ENCODE measurements at regions not wholly inside any gene's neighbourhood (a gene's known extent, or its start where the extent isn't known, plus 50 kb on each side); places are given as distances from the start of the nearest gene placed in this dataset.

DNA sequence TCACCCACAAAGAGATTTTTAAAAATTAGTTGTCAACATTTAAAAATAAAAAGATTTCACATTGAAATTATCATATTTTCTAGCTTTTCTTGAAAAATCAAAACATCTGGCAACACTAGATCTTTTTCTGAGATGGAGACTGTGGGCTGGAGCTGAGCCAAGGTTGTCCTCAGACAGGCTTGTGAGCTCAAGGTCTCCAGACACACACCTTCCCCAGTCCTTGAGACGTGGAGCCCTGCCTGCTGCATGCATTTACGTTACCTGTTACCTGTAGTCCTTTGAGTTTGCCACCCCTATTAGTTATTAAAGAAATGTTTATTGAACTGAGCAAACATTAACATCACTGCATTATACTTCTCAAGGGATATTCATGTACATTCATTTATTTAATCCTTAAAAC, 87.5 kb upstream of the TLE1 start:
- no peak for DNase-seq
- Histone ChIP-seq H3K4me3 (ENCODE audit: low read depth, low read length) (no peak overlapping the region), H3K27me3 (replicated peaks) (no peaks in the 10 kb centered on the region), H3K36me3 (replicated peaks) (no peaks in the 10 kb centered on the region), H3K27ac (no peak overlapping the region)
- TF ChIP-seq, protein P1, sequence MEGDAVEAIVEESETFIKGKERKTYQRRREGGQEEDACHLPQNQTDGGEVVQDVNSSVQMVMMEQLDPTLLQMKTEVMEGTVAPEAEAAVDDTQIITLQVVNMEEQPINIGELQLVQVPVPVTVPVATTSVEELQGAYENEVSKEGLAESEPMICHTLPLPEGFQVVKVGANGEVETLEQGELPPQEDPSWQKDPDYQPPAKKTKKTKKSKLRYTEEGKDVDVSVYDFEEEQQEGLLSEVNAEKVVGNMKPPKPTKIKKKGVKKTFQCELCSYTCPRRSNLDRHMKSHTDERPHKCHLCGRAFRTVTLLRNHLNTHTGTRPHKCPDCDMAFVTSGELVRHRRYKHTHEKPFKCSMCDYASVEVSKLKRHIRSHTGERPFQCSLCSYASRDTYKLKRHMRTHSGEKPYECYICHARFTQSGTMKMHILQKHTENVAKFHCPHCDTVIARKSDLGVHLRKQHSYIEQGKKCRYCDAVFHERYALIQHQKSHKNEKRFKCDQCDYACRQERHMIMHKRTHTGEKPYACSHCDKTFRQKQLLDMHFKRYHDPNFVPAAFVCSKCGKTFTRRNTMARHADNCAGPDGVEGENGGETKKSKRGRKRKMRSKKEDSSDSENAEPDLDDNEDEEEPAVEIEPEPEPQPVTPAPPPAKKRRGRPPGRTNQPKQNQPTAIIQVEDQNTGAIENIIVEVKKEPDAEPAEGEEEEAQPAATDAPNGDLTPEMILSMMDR (IDR thresholded peaks at IDR 0.05; ENCODE audit: low read depth, low read length, missing control alignments), result no peak
- in situ Hi-C loops (cut with HindIII; ENCODE audit: low pct_ligation_motif_present, low sequenced_read_pairs), result no loop called here

DNA sequence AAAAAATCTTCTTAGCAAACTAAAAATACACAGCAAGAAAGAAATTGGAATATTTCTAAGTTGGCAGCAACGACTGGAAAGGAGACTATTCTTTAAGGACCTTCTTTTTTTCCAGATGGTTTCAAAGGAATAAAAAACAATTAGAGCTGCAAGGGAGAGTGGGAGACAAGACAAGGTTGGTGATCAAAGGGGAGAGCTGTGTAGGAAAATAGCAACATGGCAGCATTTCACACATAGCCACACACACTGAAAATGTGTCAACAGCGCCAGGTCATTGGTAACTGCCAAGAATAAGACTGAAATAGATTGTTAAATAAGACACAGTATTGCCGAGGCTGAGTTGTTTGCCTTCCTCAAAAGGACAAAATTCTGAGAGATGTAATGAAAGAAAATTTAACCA, 88.1 kb upstream of the TLE1 start:
- TF ChIP-seq, protein P1 (IDR thresholded peaks at IDR 0.05; ENCODE audit: low read depth, low read length, missing control alignments), result no peak
- no peaks in the 10 kb centered on the region for H3K27me3 ChIP-seq (replicated peaks)
- in situ Hi-C loops (cut with HindIII; ENCODE audit: low pct_ligation_motif_present, low sequenced_read_pairs), result no loop called here
- H3K36me3 ChIP-seq (replicated peaks), result no peaks in the 10 kb centered on the region
- H3K27ac ChIP-seq, result no peak overlapping the region
- DNase-seq, result no peak
- no peak overlapping the region for H3K4me3 ChIP-seq (ENCODE audit: low read depth, low read length)

DNA sequence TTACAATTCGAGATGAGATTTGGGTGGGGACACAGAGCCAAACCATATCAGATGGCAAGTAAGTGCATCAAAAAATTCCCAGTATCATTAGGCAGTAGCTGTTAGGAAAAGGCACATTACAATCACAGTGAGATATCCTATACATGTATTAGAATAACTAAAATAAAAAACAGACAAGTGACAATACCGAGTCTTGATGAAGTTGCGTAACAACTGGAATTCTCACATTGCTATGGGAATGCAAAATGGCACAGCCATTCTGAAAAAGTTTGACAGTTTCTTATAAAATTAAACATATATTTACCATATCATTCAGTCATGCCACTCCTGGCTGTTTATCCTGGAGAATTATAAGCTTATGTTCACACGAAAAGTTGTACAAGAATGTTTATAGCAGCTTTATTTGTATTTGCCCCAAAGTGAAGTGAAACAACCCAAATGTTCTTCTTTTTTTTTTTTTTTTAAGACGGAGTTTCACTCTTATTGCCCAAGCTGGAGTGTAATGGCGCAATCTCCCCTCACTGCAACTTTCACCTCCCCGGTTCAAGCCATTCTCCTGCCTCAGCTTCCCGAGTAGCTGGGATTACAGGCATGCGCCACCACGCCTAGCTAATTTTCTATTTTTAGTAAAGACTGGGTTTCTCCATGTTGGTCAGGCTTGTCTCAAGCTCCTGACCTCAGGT, 93.1 kb upstream of the TLE1 start:
- no peaks in the 10 kb centered on the region for H3K36me3 ChIP-seq (replicated peaks)
- no peak for DNase-seq
- no peaks in the 10 kb centered on the region for H3K27me3 ChIP-seq (replicated peaks)
- in situ Hi-C loops (cut with HindIII; ENCODE audit: low pct_ligation_motif_present, low sequenced_read_pairs), result no loop called here
- TF ChIP-seq, protein P1 (IDR thresholded peaks at IDR 0.05; ENCODE audit: low read depth, low read length, missing control alignments), result no peak
- H3K4me3 ChIP-seq (ENCODE audit: low read depth, low read length), result no peak overlapping the region
- H3K27ac ChIP-seq, result no peak overlapping the region

DNA sequence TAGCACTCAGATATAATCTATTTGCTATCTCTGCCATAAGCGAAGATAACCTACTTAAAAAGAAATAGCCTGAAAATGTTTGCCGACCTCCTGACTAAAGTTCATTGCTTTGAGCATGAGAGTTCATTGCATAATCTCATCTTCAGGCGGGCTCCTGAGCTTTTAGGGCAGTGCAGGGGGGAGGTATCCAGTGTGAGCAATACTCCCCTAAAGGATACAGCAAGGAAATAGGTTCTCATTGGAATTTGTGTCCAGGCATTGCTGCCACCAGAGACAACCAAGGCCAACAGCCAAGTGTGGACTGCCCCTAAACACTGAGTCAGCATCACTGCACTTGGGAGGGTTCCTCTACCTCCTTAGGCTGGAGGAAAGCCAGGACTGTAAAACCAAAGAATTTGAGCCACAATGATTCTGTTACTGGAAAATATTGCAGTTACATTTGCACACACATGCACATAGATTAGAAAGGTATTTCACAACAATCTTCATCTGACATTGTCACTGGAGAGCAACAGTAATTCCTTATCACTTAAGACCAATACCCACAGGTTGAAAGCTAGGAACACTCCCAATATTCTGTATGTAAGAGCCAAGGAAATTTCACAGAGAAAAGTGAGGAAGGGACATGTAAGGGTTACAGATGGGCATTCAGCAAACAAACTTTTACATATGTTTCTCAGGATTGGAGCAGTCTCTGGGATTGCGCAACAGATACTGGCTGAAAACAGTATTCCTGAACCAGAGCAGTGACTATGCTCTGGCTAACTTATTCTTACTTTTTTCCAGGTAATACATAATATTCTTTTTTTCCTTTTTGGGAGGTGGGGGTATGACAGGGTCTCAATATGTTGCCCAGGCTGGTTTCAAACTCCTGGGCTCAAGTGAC, 98.6 kb upstream of the TLE1 start:
- in situ Hi-C loops (cut with HindIII; ENCODE audit: low pct_ligation_motif_present, low sequenced_read_pairs), result no loop called here
- Histone ChIP-seq H3K36me3 (replicated peaks) (no peaks in the 10 kb centered on the region), H3K4me3 (ENCODE audit: low read depth, low read length) (no peak overlapping the region), H3K27me3 (replicated peaks) (no peaks in the 10 kb centered on the region), H3K27ac (no peak overlapping the region)
- TF ChIP-seq, protein P1 (IDR thresholded peaks at IDR 0.05; ENCODE audit: low read depth, low read length, missing control alignments), result peak; percentile 38
- DNase-seq, result peak; percentile 85

DNA sequence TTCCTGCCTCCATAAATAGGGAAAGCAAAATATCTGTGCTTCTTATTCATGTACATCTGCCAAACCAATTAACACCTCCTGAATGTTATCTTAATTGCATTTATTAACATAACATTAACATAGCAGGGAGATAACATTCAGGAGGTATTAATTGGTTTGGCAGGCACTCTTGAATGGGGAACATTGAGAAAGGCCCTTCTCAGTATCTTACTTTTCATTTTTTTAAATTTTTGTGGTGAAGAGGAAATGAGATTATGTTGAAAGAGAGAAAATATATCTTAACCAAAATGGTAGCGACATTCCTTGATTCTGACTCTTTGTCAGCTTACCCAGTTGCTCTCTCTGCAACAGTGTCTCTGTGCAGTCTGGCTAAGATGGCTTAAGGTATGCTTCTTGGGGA, 100.4 kb upstream of the TLE1 start:
- TF ChIP-seq, protein P1 (IDR thresholded peaks at IDR 0.05; ENCODE audit: low read depth, low read length, missing control alignments), result no peak
- H3K36me3 ChIP-seq (replicated peaks), result no peaks in the 10 kb centered on the region
- peak; percentile 48 for DNase-seq
- no peak overlapping the region for H3K4me3 ChIP-seq (ENCODE audit: low read depth, low read length)
- no peaks in the 10 kb centered on the region for H3K27me3 ChIP-seq (replicated peaks)
- no peak overlapping the region for H3K27ac ChIP-seq
- in situ Hi-C loops (cut with HindIII; ENCODE audit: low pct_ligation_motif_present, low sequenced_read_pairs), result no loop called here
